HG03378 (cell line): ENCODE measurements at regions not wholly inside any gene's neighbourhood (a gene's known extent, or its start where the extent isn't known, plus 50 kb on each side); places are given as distances from the start of the nearest gene placed in this dataset.

Source experiments
- ATAC-seq: cut with Tn5 transposase; IDR thresholded peaks from one replicate; pipeline ENCODE4 v1.9.1; 2021; ENCODE audit warnings: mild to moderate bottlenecking, moderate library complexity; ENCODE audit not compliant: unreplicated experiment

DNA sequence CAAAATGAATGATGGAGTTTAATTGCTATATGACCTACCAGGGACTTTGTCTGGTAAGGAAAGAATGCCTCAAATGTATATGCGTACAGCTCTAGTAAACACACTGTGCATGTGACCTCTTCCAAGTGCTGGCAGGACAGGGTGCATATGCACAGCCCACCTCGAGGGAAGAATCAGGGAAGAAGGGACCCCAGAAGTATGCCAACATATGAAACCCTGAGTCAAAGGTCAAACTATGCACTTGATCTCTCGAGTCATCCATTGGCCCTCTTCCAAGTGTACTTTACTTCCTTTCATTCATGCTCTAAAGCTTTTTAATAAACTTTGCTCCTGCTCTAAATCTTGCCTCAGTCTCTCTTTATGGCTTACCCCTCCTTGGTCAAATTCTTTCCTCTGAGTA is 804.6 kb upstream of the COX7C start:
- ATAC-seq, result no peak

DNA sequence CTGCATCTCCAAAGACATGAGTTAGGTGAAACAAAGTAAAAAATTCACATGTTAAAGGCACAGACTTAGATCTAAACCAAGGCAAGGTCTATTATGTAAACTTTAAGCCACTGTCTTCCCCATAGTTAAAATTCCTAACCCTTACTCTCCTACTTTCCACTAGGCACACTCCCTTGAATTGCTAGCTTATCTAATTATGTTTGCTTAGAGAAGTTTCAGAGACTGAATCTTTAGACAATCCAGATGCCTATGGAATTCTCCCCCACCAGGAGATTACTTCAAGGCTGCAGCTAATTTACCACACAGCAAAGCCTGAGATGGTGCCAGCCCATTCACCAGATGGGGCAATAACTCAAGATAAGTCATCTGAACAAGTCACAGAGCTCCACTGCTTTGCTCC is 803.1 kb upstream of the COX7C start:
- ATAC-seq, result no peak

- ATAC-seq, result no peak
These were observed 794.0 kb upstream of the COX7C start for GRCh38 chr5:85823462-85824426.

- ATAC-seq, result no peak
These were observed 779.0 kb upstream of the COX7C start for GRCh38 chr5:85838781-85839180.

- ATAC-seq, result no peak
These were observed 776.1 kb upstream of the COX7C start for GRCh38 chr5:85841653-85842052.

GRCh38 chr5:85843535-85843934 is 774.2 kb upstream of the COX7C start:
- ATAC-seq, result no peak

GRCh38 chr5:85849411-85849810 is 768.3 kb upstream of the COX7C start:
- no peak for ATAC-seq

DNA sequence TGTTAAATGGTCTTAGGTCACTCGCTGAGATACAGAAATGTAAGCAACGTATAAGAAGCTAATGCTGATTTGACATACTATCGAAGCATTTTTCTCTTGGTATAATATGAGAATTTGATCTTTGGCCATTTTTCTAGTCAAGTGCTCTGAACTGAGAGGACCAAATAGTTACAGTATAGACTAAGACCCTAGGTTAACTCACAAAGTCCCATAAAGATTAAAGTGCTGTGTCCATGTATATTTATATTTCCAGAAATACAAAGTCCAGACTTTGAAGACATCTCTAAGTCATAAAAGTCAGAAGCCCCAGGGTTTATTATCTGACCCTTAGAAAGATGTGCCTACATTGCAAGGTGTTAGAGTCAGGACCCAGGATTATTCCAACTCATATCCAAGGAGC is 752.4 kb upstream of the COX7C start:
- no peak for ATAC-seq

DNA sequence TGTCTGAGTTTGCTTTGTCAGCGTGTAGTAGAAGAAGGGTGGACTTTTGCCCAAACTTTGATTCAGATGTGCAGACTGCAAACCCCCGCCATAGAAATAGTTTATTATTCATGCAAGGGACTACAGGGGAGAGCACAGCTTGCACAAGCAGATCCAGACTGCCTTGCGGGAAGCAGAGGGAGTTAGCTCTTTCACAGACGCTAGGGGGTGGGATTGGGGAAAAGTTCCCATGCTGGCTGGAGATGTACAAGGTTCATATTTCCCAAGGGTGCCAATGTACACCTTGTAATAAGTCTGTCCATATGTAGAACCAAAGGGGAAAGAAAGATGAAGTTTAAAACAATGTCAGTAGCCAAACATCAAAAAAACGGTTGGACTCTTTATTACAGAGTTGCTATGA is 749.7 kb upstream of the COX7C start:
- ATAC-seq, result no peak

DNA sequence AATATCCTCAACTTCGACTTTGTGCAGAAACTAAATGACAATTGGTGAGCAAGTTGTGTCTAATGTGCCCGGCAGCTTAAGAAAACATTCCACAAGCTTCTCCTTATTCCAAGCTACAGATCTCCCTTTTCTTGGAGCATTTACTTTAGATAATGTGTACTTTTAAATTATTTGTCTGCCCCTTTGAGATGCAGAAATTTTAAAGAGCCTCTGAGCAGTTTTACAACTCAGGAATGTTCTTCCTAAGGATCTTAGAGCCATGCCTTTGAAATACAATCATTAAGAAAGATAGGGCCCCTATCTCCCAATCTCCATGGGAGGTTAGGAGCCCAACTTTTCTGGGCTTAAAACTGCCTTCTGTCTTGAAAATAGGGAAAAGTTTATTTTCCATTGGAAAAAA is 723.7 kb upstream of the COX7C start:
- no peak for ATAC-seq

DNA sequence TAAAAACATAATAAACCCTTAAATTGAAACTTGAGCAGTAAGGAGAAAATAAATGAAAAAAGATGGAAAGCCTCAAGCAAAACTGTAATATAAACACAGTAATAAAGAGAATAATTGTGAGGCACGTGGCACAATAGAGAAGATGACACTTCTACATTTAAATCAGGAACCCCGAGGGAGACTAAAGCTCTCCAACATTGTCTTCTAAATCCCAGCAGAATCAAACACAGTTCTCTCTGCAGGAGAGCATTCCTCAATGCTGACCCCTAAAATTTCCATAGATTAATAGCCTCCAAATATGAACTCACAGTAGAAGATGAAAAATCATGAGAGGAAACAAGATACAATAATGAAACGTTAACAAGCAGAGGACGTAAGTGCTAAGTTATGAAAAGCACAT is 721.2 kb upstream of the COX7C start:
- no peak for ATAC-seq

DNA sequence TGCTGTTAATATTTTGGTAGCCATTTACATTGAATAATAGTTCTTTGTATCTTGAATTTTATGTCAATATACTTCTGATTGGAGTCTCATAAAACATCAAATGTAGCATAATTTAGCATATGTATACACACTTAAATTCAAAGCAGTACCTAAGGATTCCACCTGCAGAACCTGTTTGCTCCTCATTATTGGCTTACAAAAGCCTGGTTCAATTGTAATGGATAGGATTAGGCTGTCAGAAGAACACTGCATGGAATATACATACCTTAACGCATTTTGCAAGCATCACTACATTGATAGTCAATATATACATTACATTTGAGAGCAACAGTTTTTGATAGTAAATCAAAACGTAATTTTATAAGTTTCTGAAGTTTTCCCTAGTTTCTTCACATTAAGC is 711.3 kb upstream of the COX7C start:
- no peak for ATAC-seq

- ATAC-seq, result no peak
These were observed 707.4 kb upstream of the COX7C start for GRCh38 chr5:85910335-85910734.

DNA sequence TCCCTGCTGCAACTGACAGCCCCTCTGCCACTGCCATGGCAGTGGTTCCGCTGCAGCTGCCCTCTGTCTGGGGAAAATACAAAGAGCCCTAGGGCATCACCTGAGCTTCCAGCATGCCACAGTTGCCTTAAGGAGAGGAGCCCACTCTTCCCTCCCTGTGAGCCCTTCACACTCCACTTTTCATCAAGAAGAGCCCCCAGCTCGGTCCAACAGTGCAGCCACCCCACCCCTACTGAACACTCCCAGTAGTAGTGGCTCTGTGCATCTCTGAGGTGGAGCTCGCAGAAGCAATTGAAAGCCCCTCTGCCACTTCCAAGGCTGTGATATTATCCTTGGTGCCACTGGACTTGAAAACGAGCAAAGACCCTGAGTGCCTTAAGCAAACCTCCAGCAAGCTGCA is 696.8 kb upstream of the COX7C start:
- ATAC-seq, result no peak

DNA sequence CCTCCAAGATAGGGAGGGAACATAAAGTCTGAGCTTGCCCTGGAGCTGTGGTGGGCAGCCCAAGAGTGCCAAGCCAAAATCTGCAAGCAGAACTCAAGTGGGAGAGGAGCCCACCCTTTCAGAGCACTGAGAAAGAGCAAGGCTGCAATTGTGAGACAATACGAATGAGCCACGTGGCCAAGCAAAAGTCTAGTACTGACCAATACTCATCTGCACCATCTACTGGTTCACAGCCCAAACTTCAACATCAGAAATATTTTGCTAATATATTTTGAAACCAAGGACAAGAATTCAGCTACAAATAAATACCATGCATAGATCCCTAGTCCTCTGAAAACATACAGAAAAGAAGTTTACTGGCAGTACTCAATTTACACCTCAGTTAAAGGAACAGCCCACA is 696.2 kb upstream of the COX7C start:
- no peak for ATAC-seq

GRCh38 chr5:85927632-85928031 is 690.1 kb upstream of the COX7C start:
- no peak for ATAC-seq

DNA sequence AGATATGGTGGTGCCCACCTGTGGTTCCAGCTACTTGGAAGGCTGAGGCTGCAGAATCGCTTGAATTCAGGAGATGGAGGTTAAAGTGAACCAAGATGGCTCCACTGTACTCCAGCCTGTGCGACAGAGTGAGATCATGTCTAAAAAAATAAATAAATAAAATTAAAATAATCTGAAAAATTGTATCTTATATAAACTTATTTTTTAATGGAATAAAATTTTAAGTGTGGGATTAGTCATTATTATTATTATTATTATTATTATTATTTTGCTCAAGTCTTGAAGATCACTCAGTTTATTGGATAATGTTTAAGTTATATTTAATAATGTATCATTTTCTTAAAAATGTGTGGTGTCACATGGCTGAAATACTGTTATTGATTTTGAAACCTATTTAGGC is 688.0 kb upstream of the COX7C start:
- ATAC-seq, result no peak

DNA sequence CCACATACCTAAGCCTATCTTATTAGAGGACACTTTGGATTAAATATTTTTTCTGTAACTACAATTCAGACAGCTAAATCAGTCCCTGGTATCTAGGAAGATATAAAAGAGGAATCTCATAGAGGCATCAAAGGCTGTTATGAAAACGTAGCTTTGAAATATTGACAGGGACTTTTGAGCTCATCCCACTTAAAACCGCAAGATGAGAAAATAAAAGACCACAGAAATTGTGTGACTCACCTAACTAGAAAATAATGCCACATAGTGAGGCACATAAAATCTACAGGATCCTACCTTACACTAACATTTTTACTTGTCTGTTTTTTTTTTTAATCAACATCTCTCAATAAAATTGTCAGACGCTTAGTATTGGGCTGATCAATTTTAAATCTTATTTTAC is 686.5 kb upstream of the COX7C start:
- ATAC-seq, result no peak

GRCh38 chr5:85938201-85938600 is 679.5 kb upstream of the COX7C start:
- no peak for ATAC-seq

DNA sequence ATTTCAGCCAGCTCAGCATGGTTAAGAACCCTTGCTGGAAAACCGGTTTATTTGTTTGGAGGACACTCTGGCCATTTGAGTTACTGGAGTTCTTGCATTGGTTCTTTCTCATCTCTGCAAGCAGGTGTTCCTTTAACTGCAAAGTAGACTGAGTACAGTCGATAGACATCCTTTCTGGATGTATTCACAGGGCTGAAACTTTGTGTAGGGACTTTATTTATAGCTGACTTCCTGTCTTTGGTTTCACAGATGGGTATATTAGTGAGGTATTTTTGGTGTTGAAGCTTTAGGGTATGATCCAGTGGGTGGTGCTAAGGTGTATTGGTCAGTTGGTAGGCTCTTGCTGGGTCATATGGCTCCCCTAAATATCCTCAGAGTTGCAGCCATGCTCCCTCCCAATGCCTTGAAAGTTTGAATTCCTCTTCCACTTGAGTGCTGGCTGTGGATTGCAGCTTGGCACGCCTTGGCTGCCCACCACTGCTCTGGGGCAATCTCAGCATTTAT is 666.0 kb upstream of the COX7C start:
- no peak for ATAC-seq

- ATAC-seq, result no peak
These were observed 665.1 kb upstream of the COX7C start for GRCh38 chr5:85952680-85953079.

- ATAC-seq, result no peak
These were observed 650.1 kb upstream of the COX7C start for GRCh38 chr5:85967681-85968080.

DNA sequence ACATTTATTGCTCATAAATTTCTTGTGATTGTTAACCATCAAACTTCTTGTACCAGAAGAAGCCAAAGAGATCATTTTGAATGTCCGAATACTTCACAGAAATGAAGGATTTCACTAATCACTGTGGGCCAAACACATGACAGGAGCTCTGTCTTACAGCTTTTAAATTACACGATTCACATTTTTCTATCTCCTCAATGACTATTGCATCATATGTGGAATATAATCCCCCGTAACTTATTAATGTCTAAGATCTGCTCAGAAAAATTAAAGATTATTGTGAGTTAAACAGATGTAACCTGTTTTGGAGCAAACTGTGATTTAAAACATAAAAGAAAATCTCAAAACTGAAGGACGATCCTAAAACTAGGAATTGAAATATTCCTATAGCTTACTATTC is 645.2 kb upstream of the COX7C start:
- ATAC-seq, result no peak
